Spleen (tissue), 11 donors: ENCODE measurements at regions not wholly inside any gene's neighbourhood (a gene's known extent, or its start where the extent isn't known, plus 50 kb on each side); places are given as distances from the start of the nearest gene placed in this dataset.
A peak's percentile ranks its signal among the peaks of the same experiment; 100 is the strongest.

Experiments
- DNase-seq: peaks from one replicate; pipeline ENCODE4 v3.0.0-alpha.2; 2020
- H3K27ac ChIP-seq, 8 donors: fragments of 200-600 bp; sonication (generic) in 7 of 8; 1 replicate in 4 of 8; 2 replicates in 4 of 8; pipeline versions ENCODE4 v1.5.0 to v1.8.0; 2016 to 2021; ENCODE audit warnings: inconsistent platforms in 4 of 8, mild to moderate bottlenecking in 4 of 8, moderate library complexity in 1 of 8
- H3K27me3 ChIP-seq, 7 donors: fragments of 200-600 bp; sonication (generic) in 6 of 7; replicated peaks in 1 of 7; 1 replicate in 4 of 7; 2 replicates in 3 of 7; pipeline versions ENCODE4 v1.5.0 to v1.8.0; 2016 to 2021; ENCODE audit warnings: inconsistent platforms in 3 of 7, mild to moderate bottlenecking in 1 of 7
- H3K36me3 ChIP-seq, 6 donors: fragments of 200-600 bp; sonication (generic) in 5 of 6; 1 replicate in 4 of 6; 2 replicates in 2 of 6; pipeline versions ENCODE4 v1.5.0 to v1.8.0; 2016 to 2021; ENCODE audit warnings: inconsistent platforms in 2 of 6
- H3K4me1 ChIP-seq, 6 donors: fragments of 200-600 bp; sonication (generic) in 5 of 6; 1 replicate in 3 of 6; 2 replicates in 3 of 6; pipeline versions ENCODE4 v1.5.0 to v1.8.0; 2016 to 2021; ENCODE audit warnings: inconsistent platforms in 3 of 6
- H3K4me3 ChIP-seq, 8 donors: fragments of 200-600 bp; sonication (generic) in 7 of 8; 1 replicate in 4 of 8; 2 replicates in 4 of 8; pipeline versions ENCODE4 v1.5.0 to v1.8.0; 2016 to 2021; ENCODE audit warnings: inconsistent platforms in 4 of 8, mild to moderate bottlenecking in 4 of 8, moderate library complexity in 2 of 8
- H3K9me3 ChIP-seq, 8 donors: fragments of 200-600 bp; sonication (generic) in 7 of 8; 1 replicate in 4 of 8; 2 replicates in 4 of 8; pipeline versions ENCODE4 v1.5.0 to v1.8.0; 2016 to 2021; ENCODE audit warnings: inconsistent platforms in 4 of 8
- POLR2A ChIP-seq, 3 donors: fragments of 450-650 bp; IDR thresholded peaks; one replicate each; pipeline ENCODE4 v1.5.1; 2017; ENCODE audit warnings: antibody characterized with exemption in 3 of 3, mild to moderate bottlenecking in 1 of 3
- POLR2AphosphoS5 ChIP-seq, 3 donors: sonication (generic); formaldehyde crosslinking; IDR thresholded peaks; one replicate each; pipeline ENCODE4 v1.5.1; 2017; ENCODE audit warnings: antibody characterized with exemption in 3 of 3
- WGBS, 5 donors: extraction: QIAGEN DNeasy Blood & Tissue Kit in 3 of 5; methylation state at CpG; one replicate each; pipeline versions ENCODE4 v1.1.5 to v1.1.7; 2013 to 2018; 5-methylcytosine and 5-hydroxymethylcytosine counted together
- intact Hi-C: fragments of 100-400 bp; cut with DNase I; formaldehyde crosslinking; loops from one replicate; pipeline ENCODE4 v1.15.0; 2023; ENCODE audit warnings: low total_unique reads
- TF ChIP-seq, protein P1 (sequence below), 11 experiments: fragments of 200-600 bp in 7 of 11; fragments of 450-650 bp in 4 of 11; sonication (generic) in 4 of 11; IDR thresholded peaks in 8 of 11; conservative IDR thresholded peaks in 3 of 11; 1 replicate in 7 of 11; 2 replicates in 4 of 11; pipeline versions ENCODE4 v1.4.0 to v1.8.0; 2016 to 2021; ENCODE audit warnings: antibody characterized with exemption in 11 of 11, inconsistent platforms in 4 of 11, mild to moderate bottlenecking in 1 of 11
- donor health status: healthy with polysubstance abuse.
- donor health status: DM: no; HTN: no; CAD: no; lungs with moderate emphysema.
- donor health status: DM: no; HTN: no; CAD: no.
- donor health status: Bipolar disorder and iron deficiency.
- donor health status: healthy.
- donor health status: DM: no; HTN: no; CAD: no.
- donor health status: DM: yes; HTN: yes; CAD: no.

DNA sequence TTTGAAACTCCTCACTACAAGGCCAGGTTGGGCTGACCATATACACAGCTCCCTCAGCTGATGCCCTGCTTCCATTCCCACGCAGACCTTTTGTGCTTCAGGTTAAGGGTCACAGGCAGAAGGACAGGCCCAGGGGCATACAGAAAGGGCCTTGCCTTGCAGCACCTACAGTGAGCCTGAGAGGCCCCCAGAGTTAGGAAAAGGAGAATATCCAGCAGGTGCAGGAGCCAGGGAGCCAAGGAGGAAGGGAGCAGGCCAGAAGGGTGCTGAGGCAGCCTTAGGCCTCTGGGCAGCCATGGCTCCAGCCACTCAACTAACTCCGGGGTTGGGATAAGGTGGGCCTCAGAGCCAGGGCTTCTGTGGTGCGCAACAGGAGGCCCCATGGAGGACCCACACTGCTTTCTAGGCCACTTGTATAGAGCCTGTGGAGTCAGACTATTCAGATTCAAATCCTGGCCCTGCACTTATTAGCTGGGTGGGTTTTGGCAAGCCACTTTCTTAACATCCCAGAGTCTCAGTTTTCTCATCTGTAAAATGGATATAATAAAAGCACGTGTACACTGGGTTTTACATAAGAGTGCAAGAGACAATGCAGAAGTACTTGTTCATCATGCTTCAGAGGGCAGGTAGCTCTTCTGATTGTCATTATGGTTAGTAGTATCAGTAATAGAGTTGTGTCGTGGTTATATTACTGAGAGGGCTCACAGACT is 214.6 kb upstream of the HAAO start:
- Histone ChIP-seq H3K9me3 (peaks cover 0 to 9% (median 5%) of the 10 kb centered on the region in 8 donors), H3K4me3 (no peak overlapping the region), H3K4me1 (peaks cover 0 to 27% (median 0%) of the 10 kb centered on the region in 6 donors), H3K36me3 (no peaks in the 10 kb centered on the region), H3K27ac (no peak overlapping the region), H3K27me3 (peaks cover 0 to 7% (median 0%) of the 10 kb centered on the region in 7 donors)
- intact Hi-C loops, result no loop called here
- WGBS, 5 donors, result 82 to 97% (median 91%) methylated on average over 5 of the region's 5 CpGs
- DNase-seq, result peak; percentile 43
- TF ChIP-seq, protein P1, sequence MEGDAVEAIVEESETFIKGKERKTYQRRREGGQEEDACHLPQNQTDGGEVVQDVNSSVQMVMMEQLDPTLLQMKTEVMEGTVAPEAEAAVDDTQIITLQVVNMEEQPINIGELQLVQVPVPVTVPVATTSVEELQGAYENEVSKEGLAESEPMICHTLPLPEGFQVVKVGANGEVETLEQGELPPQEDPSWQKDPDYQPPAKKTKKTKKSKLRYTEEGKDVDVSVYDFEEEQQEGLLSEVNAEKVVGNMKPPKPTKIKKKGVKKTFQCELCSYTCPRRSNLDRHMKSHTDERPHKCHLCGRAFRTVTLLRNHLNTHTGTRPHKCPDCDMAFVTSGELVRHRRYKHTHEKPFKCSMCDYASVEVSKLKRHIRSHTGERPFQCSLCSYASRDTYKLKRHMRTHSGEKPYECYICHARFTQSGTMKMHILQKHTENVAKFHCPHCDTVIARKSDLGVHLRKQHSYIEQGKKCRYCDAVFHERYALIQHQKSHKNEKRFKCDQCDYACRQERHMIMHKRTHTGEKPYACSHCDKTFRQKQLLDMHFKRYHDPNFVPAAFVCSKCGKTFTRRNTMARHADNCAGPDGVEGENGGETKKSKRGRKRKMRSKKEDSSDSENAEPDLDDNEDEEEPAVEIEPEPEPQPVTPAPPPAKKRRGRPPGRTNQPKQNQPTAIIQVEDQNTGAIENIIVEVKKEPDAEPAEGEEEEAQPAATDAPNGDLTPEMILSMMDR (IDR thresholded peaks at IDR 0.05 in 8 of 11, conservative IDR thresholded peaks at IDR 0.05 in 3 of 11), result no peak
- no peak for TF ChIP-seq POLR2A (IDR thresholded peaks at IDR 0.05)

DNA sequence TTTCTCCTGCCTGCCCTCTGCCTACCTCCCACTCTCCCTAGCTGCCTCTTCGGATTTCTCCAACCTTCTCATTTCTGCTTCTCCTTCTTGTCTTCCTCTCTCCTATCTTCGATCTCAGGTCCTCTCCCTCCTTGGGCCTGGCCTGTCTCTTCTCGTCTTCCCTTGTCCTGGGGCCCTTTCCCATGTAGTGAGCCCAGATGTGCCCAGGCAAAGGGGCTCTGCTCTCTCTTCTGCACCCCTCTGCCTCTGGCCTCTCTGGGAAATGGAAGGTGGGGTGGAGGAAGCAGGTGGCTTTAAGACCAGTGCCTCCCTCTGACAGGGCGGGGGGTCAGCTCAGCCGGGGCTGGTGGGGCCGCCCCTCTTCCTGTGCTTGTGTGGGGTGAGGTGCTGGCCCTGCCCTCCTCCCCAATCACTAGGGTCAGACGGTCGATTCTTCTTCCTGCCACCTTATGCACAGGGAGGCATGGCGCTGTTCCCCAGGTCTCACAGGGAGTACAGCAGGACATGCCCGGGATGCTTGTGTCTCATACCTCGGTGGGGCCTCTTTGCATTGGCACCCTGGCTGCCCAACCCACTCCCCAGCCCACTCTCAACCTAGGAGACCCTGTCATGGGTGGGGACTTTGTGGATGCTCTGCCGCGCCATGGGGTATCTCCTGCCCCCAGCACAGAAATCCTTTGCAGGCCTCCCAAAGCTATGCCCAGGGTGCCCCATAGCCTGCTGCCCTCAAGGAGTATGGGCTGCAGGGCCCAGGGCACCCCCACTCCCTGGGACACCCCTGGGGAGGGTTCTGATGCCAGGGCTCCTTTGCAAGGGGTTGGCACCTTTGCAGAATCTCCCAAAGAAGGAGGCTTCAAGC is 213.8 kb upstream of the HAAO start:
- 45 to 62% (median 53%) methylated on average over 13 of the region's 13 CpGs for WGBS, 5 donors
- Histone ChIP-seq H3K9me3 (peaks cover 0 to 9% (median 5%) of the 10 kb centered on the region in 8 donors), H3K4me3 (no peak overlapping the region), H3K4me1 (peaks cover 0 to 27% (median 0%) of the 10 kb centered on the region in 6 donors), H3K27ac (no peak overlapping the region), H3K27me3 (peaks cover 0 to 7% (median 0%) of the 10 kb centered on the region in 7 donors), H3K36me3 (no peaks in the 10 kb centered on the region)
- intact Hi-C loops, result no loop called here
- TF ChIP-seq, protein P1 (IDR thresholded peaks at IDR 0.05 in 8 of 11, conservative IDR thresholded peaks at IDR 0.05 in 3 of 11), result no peak
- no peak for TF ChIP-seq POLR2A (IDR thresholded peaks at IDR 0.05)
- TF ChIP-seq POLR2AphosphoS5 (IDR thresholded peaks at IDR 0.05), result no peak
- DNase-seq, result peak; percentile 43

DNA sequence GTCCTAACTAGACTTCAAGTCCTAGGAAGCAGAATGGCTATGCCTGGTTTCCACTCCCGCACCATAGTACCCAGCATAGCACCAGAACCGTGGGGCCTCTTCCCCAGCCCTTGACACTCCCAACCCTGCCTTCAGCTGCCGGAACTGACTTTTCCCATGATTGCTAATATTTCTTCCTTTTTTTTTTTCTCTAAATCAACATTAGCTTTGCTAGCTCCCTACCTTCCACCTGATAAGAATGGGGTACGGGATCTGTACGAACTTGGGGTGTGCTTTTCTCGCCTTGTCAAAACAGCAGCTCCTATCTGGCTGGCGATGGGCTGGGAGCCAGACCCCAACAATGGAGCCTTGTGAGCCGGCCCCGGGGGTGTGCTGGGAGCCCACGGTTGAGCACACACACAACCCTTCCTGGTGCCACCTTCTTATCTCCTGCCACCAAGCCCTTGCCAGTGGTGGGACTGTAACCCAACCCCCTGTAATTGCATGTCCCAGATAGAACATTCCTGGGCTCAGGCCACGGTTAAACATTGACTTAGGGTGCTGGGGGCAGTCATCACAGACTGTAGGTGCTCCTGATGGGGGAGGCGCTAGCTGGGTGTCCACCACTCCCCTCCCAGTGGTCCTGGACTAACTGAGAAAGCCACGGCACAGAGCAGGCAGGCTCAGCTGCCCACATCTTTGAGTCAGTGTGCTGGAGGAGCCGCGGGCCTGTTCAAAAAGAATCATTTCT is 213.0 kb upstream of the HAAO start:
- H3K36me3 ChIP-seq, result no peaks in the 10 kb centered on the region
- peaks cover 0 to 9% (median 5%) of the 10 kb centered on the region in 8 donors for H3K9me3 ChIP-seq
- 42 to 62% (median 53%) methylated on average over 15 of the region's 15 CpGs for WGBS, 5 donors
- peaks cover 0 to 26% (median under 1%) of the 10 kb centered on the region in 6 donors for H3K4me1 ChIP-seq
- H3K4me3 ChIP-seq, result no peak overlapping the region
- H3K27me3 ChIP-seq, result peaks cover 0 to 7% (median 0%) of the 10 kb centered on the region in 7 donors
- TF ChIP-seq, protein P1 (IDR thresholded peaks at IDR 0.05 in 8 of 11, conservative IDR thresholded peaks at IDR 0.05 in 3 of 11), result no peak
- TF ChIP-seq POLR2A (IDR thresholded peaks at IDR 0.05), result no peak
- no peak for TF ChIP-seq POLR2AphosphoS5 (IDR thresholded peaks at IDR 0.05)
- intact Hi-C loops, result no loop called here
- no peak overlapping the region for H3K27ac ChIP-seq
- DNase-seq, result peak; percentile 44
